ENCODE measurements at regions not wholly inside any gene's neighbourhood (a gene's known extent, or its start where the extent isn't known, plus 50 kb on each side); places are given as distances from the start of the nearest gene placed in this dataset.

GRCh38 chr5:82374637-82375036 lies 96.5 kb upstream of the RPS23 start:
- Histone ChIP-seq H3K4me1 (ENCODE audit: insufficient read depth, low read length) (no peaks in the 10 kb centered on the region), H3K27me3 (ENCODE audit: insufficient read depth, low read length, poor library complexity) (no peaks in the 10 kb centered on the region), H3K4me2 (ENCODE audit: insufficient read depth, low read length) (no peak overlapping the region), H3K79me2 (ENCODE audit: insufficient read depth, low read length) (no peaks in the 10 kb centered on the region), H3K36me3 (ENCODE audit: insufficient read depth, low read length) (peaks cover 29% of the 10 kb centered on the region), H2AFZ (ENCODE audit: low read depth, low read length) (no peak overlapping the region), H3K4me3 (ENCODE audit: low read depth in 1 of 2, low read length in 2 of 2) (no peak overlapping the region), H3K9ac (ENCODE audit: low read depth, low read length) (no peak overlapping the region), H3K27ac (ENCODE audit: low read length) (no peak overlapping the region), H4K20me1 (ENCODE audit: insufficient read depth, low read length) (no peaks in the 10 kb centered on the region), H3K9me3 (ENCODE audit: insufficient read depth, low read length, severe bottlenecking) (no peaks in the 10 kb centered on the region)
- TF ChIP-seq CTCF (IDR thresholded peaks at IDR 0.05; ENCODE audit: borderline replicate concordance, extremely low read depth, low read length, poor library complexity, severe bottlenecking) (no peak), EZH2 (IDR thresholded peaks at IDR 0.05; ENCODE audit: borderline replicate concordance, low read depth, low read length, severe bottlenecking) (no peak)
- ATAC-seq (ENCODE audit: insufficient read depth, low read depth) (no peak), DNase-seq (no peak)

- DNase-seq, result no peak
- no peaks in the 10 kb centered on the region for H3K9me3 ChIP-seq (ENCODE audit: insufficient read depth, low read length, severe bottlenecking)
- no peak for TF ChIP-seq CTCF (IDR thresholded peaks at IDR 0.05; ENCODE audit: borderline replicate concordance, extremely low read depth, low read length, poor library complexity, severe bottlenecking)
- no peak for TF ChIP-seq EZH2 (IDR thresholded peaks at IDR 0.05; ENCODE audit: borderline replicate concordance, low read depth, low read length, severe bottlenecking)
Measured at GRCh38 chr5:82367930-82368329, 89.8 kb upstream of the RPS23 start.

GRCh38 chr5:82365744-82366228 lies 87.6 kb upstream of the RPS23 start:
- Histone ChIP-seq H3K4me2 (ENCODE audit: insufficient read depth, low read length) (no peak overlapping the region), H3K9me3 (ENCODE audit: insufficient read depth, low read length, severe bottlenecking) (no peaks in the 10 kb centered on the region)

More at GRCh38 chr5:82367930-82368329, 89.8 kb upstream of the RPS23 start:
- no peaks in the 10 kb centered on the region for H3K79me2 ChIP-seq (ENCODE audit: insufficient read depth, low read length)
- H3K4me1 ChIP-seq (ENCODE audit: insufficient read depth, low read length), result no peaks in the 10 kb centered on the region
- H4K20me1 ChIP-seq (ENCODE audit: insufficient read depth, low read length), result no peaks in the 10 kb centered on the region
- H3K27ac ChIP-seq (ENCODE audit: low read length), result no peak overlapping the region
- peaks cover 30% of the 10 kb centered on the region for H3K36me3 ChIP-seq (ENCODE audit: insufficient read depth, low read length)
- no peak overlapping the region for H3K4me3 ChIP-seq (ENCODE audit: low read depth in 1 of 2, low read length in 2 of 2)
- H2AFZ ChIP-seq (ENCODE audit: low read depth, low read length), result no peak overlapping the region
- ATAC-seq (ENCODE audit: insufficient read depth, low read depth), result no peak
- H3K9ac ChIP-seq (ENCODE audit: low read depth, low read length), result no peak overlapping the region
- no peak overlapping the region for H3K4me2 ChIP-seq (ENCODE audit: insufficient read depth, low read length)
- H3K27me3 ChIP-seq (ENCODE audit: insufficient read depth, low read length, poor library complexity), result no peaks in the 10 kb centered on the region

More at GRCh38 chr5:82365744-82366228, 87.6 kb upstream of the RPS23 start:
- Histone ChIP-seq H3K27me3 (ENCODE audit: insufficient read depth, low read length, poor library complexity) (no peaks in the 10 kb centered on the region), H4K20me1 (ENCODE audit: insufficient read depth, low read length) (no peaks in the 10 kb centered on the region), H3K9ac (ENCODE audit: low read depth, low read length) (no peak overlapping the region), H3K4me3 (ENCODE audit: low read depth in 1 of 2, low read length in 2 of 2) (no peak overlapping the region), H2AFZ (ENCODE audit: low read depth, low read length) (no peak overlapping the region), H3K79me2 (ENCODE audit: insufficient read depth, low read length) (no peaks in the 10 kb centered on the region), H3K36me3 (ENCODE audit: insufficient read depth, low read length) (peaks cover 38% of the 10 kb centered on the region), H3K27ac (ENCODE audit: low read length) (no peak overlapping the region), H3K4me1 (ENCODE audit: insufficient read depth, low read length) (peaks cover 12% of the 10 kb centered on the region)
- ATAC-seq (ENCODE audit: insufficient read depth, low read depth) (peak; percentile 43; the same call in 2 of the 3 replicates), DNase-seq (no peak)
- TF ChIP-seq EZH2 (IDR thresholded peaks at IDR 0.05; ENCODE audit: borderline replicate concordance, low read depth, low read length, severe bottlenecking) (no peak), CTCF (IDR thresholded peaks at IDR 0.05; ENCODE audit: borderline replicate concordance, extremely low read depth, low read length, poor library complexity, severe bottlenecking) (no peak)

Data from DND-41 (cell line).